HG02840 (cell line): ENCODE measurements at regions not wholly inside any gene's neighbourhood (a gene's known extent, or its start where the extent isn't known, plus 50 kb on each side); places are given as distances from the start of the nearest gene placed in this dataset.
"Not testable (repeated sequence)": the region's sequence is repeated elsewhere in the genome, so short reads cannot be mapped to it uniquely, and the experiment has no call there.

ENCODE experiments used
- ATAC-seq: cut with Tn5 transposase; IDR thresholded peaks from one replicate; pipeline ENCODE4 v1.9.1; 2021; ENCODE audit warnings: mild to moderate bottlenecking, moderate library complexity, moderate number of reproducible peaks; ENCODE audit not compliant: unreplicated experiment, low FRiP score

- no peak for ATAC-seq
Observed at GRCh38 chr10:28985137-28985885, 303.6 kb upstream of the LYZL1 start.

GRCh38 chr10:28986117-28986792 lies 302.6 kb upstream of the LYZL1 start:
- no peak for ATAC-seq

GRCh38 chr10:28986856-28987255 lies 302.0 kb upstream of the LYZL1 start:
- ATAC-seq, result no peak

GRCh38 chr10:28987555-28988320 lies 301.1 kb upstream of the LYZL1 start:
- no peak for ATAC-seq

GRCh38 chr10:28988980-28989379 lies 299.9 kb upstream of the LYZL1 start:
- ATAC-seq, result no peak

- ATAC-seq, result no peak
Observed at GRCh38 chr10:28991333-28992270, 297.3 kb upstream of the LYZL1 start.

- no peak for ATAC-seq
Observed at GRCh38 chr10:28993056-28993455, 295.8 kb upstream of the LYZL1 start.

- no peak for ATAC-seq
Observed at GRCh38 chr10:28993861-28994260, 295.0 kb upstream of the LYZL1 start.

- ATAC-seq, result not testable (repeated sequence)
Observed at GRCh38 chr10:28994802-28995201, 294.1 kb upstream of the LYZL1 start.

- no peak for ATAC-seq
Observed at GRCh38 chr10:28995497-28995896, 293.4 kb upstream of the LYZL1 start.

GRCh38 chr10:28996345-28996744 lies 292.5 kb upstream of the LYZL1 start:
- ATAC-seq, result no peak

GRCh38 chr10:28996947-28997551 lies 291.8 kb upstream of the LYZL1 start:
- no peak for ATAC-seq

GRCh38 chr10:28997734-28998133 lies 291.1 kb upstream of the LYZL1 start:
- ATAC-seq, result no peak

GRCh38 chr10:29001801-29002200 lies 287.1 kb upstream of the LYZL1 start:
- ATAC-seq, result no peak

- ATAC-seq, result not testable (repeated sequence)
Observed at GRCh38 chr10:29003014-29003413, 285.9 kb upstream of the LYZL1 start.

GRCh38 chr10:29005988-29006387 lies 282.9 kb upstream of the LYZL1 start:
- ATAC-seq, result no peak

GRCh38 chr10:29007370-29007747 lies 281.5 kb upstream of the LYZL1 start:
- ATAC-seq, result no peak

GRCh38 chr10:29007748-29008610 lies 280.9 kb upstream of the LYZL1 start:
- no peak for ATAC-seq

GRCh38 chr10:29009464-29009863 lies 279.4 kb upstream of the LYZL1 start:
- ATAC-seq, result no peak
